ENCODE measurements at regions not wholly inside any gene's neighbourhood (a gene's known extent, or its start where the extent isn't known, plus 50 kb on each side); places are given as distances from the start of the nearest gene placed in this dataset.

- TF ChIP-seq, protein P1, sequence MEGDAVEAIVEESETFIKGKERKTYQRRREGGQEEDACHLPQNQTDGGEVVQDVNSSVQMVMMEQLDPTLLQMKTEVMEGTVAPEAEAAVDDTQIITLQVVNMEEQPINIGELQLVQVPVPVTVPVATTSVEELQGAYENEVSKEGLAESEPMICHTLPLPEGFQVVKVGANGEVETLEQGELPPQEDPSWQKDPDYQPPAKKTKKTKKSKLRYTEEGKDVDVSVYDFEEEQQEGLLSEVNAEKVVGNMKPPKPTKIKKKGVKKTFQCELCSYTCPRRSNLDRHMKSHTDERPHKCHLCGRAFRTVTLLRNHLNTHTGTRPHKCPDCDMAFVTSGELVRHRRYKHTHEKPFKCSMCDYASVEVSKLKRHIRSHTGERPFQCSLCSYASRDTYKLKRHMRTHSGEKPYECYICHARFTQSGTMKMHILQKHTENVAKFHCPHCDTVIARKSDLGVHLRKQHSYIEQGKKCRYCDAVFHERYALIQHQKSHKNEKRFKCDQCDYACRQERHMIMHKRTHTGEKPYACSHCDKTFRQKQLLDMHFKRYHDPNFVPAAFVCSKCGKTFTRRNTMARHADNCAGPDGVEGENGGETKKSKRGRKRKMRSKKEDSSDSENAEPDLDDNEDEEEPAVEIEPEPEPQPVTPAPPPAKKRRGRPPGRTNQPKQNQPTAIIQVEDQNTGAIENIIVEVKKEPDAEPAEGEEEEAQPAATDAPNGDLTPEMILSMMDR (conservative IDR thresholded peaks at IDR 0.05; ENCODE audit: low read depth in 2 of 2), result no peak
- TF ChIP-seq ZNF114 (CRISPR knock-in tag; IDR thresholded peaks at IDR 0.05), result no peak
- TF ChIP-seq EZH2 (IDR thresholded peaks at IDR 0.05; ENCODE audit: low read depth, unreplicated experiment), result no peak
- TF ChIP-seq ZNF331 (CRISPR knock-in tag; IDR thresholded peaks at IDR 0.05; ENCODE audit: low read depth), result no peak
- TF ChIP-seq, protein P2, sequence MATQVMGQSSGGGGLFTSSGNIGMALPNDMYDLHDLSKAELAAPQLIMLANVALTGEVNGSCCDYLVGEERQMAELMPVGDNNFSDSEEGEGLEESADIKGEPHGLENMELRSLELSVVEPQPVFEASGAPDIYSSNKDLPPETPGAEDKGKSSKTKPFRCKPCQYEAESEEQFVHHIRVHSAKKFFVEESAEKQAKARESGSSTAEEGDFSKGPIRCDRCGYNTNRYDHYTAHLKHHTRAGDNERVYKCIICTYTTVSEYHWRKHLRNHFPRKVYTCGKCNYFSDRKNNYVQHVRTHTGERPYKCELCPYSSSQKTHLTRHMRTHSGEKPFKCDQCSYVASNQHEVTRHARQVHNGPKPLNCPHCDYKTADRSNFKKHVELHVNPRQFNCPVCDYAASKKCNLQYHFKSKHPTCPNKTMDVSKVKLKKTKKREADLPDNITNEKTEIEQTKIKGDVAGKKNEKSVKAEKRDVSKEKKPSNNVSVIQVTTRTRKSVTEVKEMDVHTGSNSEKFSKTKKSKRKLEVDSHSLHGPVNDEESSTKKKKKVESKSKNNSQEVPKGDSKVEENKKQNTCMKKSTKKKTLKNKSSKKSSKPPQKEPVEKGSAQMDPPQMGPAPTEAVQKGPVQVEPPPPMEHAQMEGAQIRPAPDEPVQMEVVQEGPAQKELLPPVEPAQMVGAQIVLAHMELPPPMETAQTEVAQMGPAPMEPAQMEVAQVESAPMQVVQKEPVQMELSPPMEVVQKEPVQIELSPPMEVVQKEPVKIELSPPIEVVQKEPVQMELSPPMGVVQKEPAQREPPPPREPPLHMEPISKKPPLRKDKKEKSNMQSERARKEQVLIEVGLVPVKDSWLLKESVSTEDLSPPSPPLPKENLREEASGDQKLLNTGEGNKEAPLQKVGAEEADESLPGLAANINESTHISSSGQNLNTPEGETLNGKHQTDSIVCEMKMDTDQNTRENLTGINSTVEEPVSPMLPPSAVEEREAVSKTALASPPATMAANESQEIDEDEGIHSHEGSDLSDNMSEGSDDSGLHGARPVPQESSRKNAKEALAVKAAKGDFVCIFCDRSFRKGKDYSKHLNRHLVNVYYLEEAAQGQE (IDR thresholded peaks at IDR 0.05; ENCODE audit: unreplicated experiment), result no peak
- TF ChIP-seq CREB1 (CRISPR knock-in tag; IDR thresholded peaks at IDR 0.05; ENCODE audit: low read depth), result no peak
- no peak for TF ChIP-seq POLR2AphosphoS5 (IDR thresholded peaks at IDR 0.05; ENCODE audit: low read depth)
- TF ChIP-seq EZH2phosphoT487 (IDR thresholded peaks at IDR 0.05; ENCODE audit: unreplicated experiment), result no peak
- TF ChIP-seq ETS1 (IDR thresholded peaks at IDR 0.05), result no peak
- no peak for TF ChIP-seq STAT1 (IDR thresholded peaks at IDR 0.05; ENCODE audit: unreplicated experiment)
- TF ChIP-seq NANOG (IDR thresholded peaks at IDR 0.05; ENCODE audit: borderline replicate concordance), result no peak
- no peak for TF ChIP-seq JUNB (IDR thresholded peaks at IDR 0.05; ENCODE audit: unreplicated experiment)
- TF ChIP-seq ZNF462 (CRISPR knock-in tag; IDR thresholded peaks at IDR 0.05), result no peak
Measured at GRCh38 chr4:60296386-60296785, 903.7 kb upstream of the ADGRL3 start.
